NCI-H2227 treated with DMSO at 0.1 percent for 48 hours (cell line): ENCODE measurements at regions not wholly inside any gene's neighbourhood (a gene's known extent, or its start where the extent isn't known, plus 50 kb on each side); places are given as distances from the start of the nearest gene placed in this dataset.

Experiments used
- DNase-seq: peaks from one replicate; lab custom pipeline; 2025; lab: John Stamatoyannopoulos, UW

GRCh38 chr13:59494151-59494550 lies 669.6 kb downstream of the DIAPH3 start:
- DNase-seq = no peak

- no peak for DNase-seq
Observed at GRCh38 chr13:59494560-59494970, 669.2 kb downstream of the DIAPH3 start.

DNA sequence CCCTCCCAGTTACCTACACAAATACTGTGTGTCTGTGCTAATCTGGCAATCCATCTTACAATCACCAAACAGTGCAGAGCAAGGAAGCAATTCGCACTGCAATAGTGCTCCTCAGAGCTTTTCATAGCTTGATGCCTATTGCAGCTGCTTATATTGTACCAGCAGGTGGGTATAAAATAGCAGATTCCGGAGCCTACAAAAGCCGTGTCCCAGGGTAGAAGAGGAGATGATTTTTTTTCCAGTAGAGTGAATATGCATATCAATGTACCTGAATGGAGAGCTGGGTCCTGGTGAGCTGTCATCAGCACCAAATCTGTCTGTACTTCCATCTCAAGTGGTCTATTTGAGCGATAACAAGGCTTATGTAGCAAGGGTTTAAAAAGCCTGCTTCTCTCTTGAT lies 668.4 kb downstream of the DIAPH3 start:
- no peak for DNase-seq

- DNase-seq = no peak
Observed at GRCh38 chr13:59495936-59496512, 667.7 kb downstream of the DIAPH3 start.

GRCh38 chr13:59497621-59498247 lies 666.0 kb downstream of the DIAPH3 start:
- DNase-seq = no peak

DNA sequence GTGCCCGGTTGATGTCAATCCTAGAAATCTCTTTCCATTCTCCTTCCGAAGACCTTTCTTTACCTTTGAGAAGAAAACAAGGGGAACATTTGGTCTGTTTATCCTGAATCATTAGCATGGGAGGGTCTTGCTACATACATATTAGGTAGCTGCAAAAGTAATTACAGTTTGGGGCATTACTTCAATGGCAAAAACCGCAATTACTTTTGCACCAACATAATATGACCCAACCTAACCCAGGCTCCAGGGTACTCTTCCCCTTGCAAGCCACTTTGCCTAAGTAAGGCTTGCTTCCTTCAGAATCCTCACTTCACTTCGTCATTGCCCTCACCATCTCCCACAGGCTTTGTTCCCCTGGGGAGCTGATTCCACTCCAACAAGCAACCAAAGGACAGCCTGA lies 662.7 kb downstream of the DIAPH3 start:
- no peak for DNase-seq

DNA sequence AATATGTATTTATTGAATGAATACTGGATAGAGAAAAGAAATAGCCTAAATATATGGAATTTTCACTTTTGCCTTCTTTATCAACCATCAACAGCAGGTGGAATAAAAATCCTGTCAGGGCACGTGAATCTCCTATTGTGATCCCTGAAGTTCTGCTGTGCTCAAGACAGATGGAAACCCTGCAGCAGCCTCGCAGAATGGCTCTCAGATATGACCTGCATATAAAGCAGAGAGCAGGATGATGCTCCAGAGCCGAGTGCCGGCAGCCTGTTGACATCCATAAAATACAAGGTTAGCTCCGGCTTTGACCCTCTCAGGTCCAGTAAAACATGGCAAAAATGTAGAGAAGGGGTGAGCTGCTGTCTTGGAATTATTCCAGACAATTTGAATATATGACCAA lies 659.3 kb downstream of the DIAPH3 start:
- DNase-seq = peak; percentile 16

- DNase-seq = no peak
Observed at GRCh38 chr13:59510386-59510785, 653.3 kb downstream of the DIAPH3 start.

GRCh38 chr13:59513686-59514085 lies 650.0 kb downstream of the DIAPH3 start:
- no peak for DNase-seq

DNA sequence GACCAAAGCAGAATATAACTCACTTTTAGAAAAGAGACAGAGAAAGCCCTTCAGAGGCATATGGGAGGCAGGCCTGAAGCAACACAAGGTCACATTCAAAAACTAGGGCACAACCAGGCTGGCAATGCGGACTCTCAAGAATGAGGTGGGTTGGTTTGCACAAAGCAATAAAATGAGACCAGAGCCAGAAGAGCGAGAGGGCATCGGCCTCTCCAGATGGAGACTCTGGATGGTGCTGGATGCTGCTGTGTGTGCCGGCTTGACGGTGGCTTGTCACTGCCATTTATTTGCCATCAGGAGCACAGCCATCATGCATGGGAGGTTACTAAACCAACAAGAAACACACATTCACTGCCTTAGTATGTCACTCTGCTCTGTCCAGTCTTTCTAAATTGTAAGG lies 649.4 kb downstream of the DIAPH3 start:
- no peak for DNase-seq

GRCh38 chr13:59519819-59520218 lies 643.9 kb downstream of the DIAPH3 start:
- DNase-seq = no peak

- no peak for DNase-seq
Observed at GRCh38 chr13:59521549-59521948, 642.2 kb downstream of the DIAPH3 start.

DNA sequence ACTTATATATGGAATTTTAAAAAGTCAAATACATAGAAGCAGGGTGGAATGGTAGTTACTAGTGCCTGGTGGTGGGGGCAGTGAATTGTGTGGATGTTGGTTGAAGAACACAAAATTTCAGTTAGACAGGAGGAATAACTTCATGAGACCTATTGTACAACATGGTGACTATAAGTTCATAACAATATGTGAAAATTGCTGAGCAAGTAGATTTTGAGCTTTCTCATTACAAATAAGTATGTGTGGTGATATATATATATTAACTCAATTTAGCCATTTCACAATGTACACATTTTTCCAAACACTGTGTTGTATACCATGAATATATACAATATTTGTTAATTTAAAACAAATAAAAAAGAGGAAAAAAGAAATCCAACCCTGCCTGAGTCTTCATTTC lies 641.1 kb downstream of the DIAPH3 start:
- no peak for DNase-seq

DNA sequence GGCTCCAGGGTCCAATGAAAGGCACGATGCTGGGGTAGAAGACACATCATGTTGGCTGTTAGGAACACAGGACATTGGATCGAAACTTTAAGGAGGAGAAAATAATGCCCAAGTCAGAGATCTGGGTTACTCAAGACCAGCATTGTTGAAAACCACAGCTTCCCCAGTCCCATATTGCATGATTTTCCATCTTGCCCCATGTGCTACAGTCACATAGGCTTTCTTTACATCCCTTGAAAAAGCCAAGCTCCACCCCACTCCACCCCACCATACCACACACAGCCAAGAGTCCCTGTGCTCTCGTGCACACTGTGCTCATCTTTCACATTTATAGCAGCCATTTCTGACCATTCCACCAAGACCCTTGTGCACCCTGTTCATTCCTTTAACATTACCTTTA lies 636.2 kb downstream of the DIAPH3 start:
- DNase-seq = no peak

GRCh38 chr13:59531571-59532091 lies 632.1 kb downstream of the DIAPH3 start:
- peak; percentile 59 for DNase-seq

GRCh38 chr13:59532405-59532804 lies 631.3 kb downstream of the DIAPH3 start:
- no peak for DNase-seq

DNA sequence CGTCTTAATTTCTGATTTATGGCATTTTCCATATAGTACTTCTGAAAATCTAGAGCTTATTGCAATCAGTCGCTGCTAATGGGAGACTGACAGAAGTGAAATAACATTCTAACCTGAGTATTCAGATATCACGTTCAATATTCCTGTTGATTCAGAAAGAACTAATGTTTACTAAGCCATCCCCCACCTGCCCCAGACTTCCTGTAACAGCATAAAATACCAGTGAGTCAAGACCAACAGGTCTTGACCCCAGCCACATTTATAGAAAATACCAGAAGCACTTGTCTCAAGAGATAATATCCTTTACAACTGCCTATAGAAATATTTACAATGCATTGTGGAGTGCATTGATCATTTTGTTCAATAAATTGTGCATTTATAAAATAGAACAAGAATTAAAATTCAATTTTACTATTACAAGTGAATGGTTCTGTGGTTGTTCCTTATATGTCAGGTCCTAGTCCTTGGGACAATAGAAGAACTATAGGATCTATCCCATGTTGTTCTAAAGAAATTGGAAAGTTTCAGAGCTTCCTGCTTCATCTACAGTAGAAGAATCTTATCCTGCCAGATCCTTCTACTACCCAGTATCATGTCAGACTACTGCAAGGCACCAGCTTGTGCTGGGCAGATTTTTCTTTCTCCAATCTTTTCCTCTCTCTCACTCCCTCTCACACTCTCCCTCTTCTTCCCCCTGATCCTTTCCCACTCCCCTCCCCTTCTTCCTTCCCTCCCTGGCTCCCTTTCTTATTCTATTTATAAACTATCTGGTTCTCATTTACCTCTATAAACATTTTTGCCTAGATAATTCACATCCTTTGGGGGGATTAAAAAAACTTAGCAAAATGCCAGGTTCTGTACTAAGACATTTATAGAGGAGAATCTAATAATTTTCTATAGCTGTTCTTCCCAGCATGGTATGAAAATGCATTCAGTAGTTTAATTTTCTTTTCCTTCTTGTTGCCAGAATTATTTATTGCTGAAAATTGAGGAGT lies 629.9 kb downstream of the DIAPH3 start:
- DNase-seq = no peak

- no peak for DNase-seq
Observed at GRCh38 chr13:59534806-59535205, 628.9 kb downstream of the DIAPH3 start.

- DNase-seq = no peak
Observed at GRCh38 chr13:59537500-59537899, 626.2 kb downstream of the DIAPH3 start.

DNA sequence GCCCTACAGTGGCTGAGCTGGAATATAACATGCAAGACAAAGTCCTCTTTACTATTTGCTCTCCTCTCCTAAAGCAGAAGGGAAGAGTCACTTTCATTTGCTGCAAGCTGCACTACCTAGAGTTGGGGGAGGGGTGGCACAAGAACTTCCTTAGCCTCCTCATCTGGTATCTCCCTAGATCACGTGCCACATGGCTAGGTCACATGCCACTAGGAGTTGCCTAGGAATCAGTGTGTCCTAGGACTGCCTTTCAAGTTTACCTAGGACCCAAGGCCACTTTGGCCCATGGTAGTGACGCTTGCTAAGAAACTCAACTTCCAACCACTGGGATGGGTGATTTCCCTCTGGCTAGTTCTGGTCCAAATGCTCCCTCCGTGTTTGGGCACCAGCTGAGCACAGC lies 625.2 kb downstream of the DIAPH3 start:
- no peak for DNase-seq

GRCh38 chr13:59542303-59542702 lies 621.4 kb downstream of the DIAPH3 start:
- peak; percentile 66 for DNase-seq

DNA sequence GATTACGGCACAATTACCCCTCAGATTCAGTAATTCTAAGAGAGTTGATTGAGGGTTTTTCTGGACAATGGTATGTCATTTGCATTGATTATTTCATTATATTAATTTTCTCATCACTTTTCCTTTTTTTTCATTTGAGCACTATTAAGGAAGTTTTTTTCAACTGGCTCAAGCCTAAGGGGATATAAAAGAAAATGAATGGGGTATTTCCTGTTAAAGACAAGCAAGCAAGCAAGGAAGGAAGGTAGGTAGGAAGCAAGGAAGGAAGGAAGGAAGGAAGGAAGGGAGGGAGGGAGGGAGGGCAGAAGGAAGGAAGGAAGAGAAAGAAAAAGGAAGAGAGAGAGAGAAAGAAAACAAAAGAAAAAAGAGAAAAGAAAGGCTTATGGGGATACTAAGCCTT lies 620.3 kb downstream of the DIAPH3 start:
- no peak for DNase-seq

GRCh38 chr13:59545007-59545406 lies 618.7 kb downstream of the DIAPH3 start:
- DNase-seq = no peak
